ENCODE measurements at regions not wholly inside any gene's neighbourhood (a gene's known extent, or its start where the extent isn't known, plus 50 kb on each side); places are given as distances from the start of the nearest gene placed in this dataset.

DNA sequence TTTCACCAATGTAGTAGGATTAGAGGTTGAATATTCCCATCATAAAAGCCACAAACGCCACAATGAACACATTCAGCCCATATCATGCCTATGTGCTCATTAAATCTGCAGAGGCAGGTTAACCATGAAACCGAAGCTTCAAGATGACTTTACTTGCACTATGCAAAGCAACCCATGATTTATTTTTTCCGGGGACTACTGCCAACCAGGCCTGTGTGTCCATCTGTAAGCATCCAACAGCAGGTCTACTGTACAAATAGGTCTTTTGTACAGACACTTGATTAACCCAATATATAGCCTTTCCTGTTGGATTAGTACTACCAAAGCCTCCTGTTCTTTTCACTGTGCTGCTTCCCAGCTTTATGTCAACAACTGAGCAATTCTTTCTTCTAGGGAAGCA is 104.9 kb upstream of the CDH10 start:
- Mint-ChIP-seq H3K27me3 (ENCODE audit: unreplicated experiment) (peaks cover 4% of the 10 kb centered on the region), H3K27ac (ENCODE audit: unreplicated experiment) (no peak overlapping the region), H3K36me3 (ENCODE audit: low read depth, unreplicated experiment) (no peaks in the 10 kb centered on the region), H3K4me3 (ENCODE audit: unreplicated experiment) (no peak overlapping the region), H3K4me1 (ENCODE audit: unreplicated experiment) (no peaks in the 10 kb centered on the region), H3K9me3 (ENCODE audit: unreplicated experiment) (no peaks in the 10 kb centered on the region)
- DNase-seq (ENCODE audit: low spot score): no peak
- no peak for TF ChIP-seq CTCF (IDR thresholded peaks at IDR 0.05; ENCODE audit: unreplicated experiment)

GRCh38 chr5:24747327-24747726 is 102.5 kb upstream of the CDH10 start:
- no peak for DNase-seq (ENCODE audit: low spot score)
- Mint-ChIP-seq H3K4me3 (ENCODE audit: unreplicated experiment) (no peak overlapping the region), H3K27me3 (ENCODE audit: unreplicated experiment) (peaks cover 4% of the 10 kb centered on the region), H3K4me1 (ENCODE audit: unreplicated experiment) (no peaks in the 10 kb centered on the region), H3K36me3 (ENCODE audit: low read depth, unreplicated experiment) (no peaks in the 10 kb centered on the region), H3K27ac (ENCODE audit: unreplicated experiment) (no peak overlapping the region), H3K9me3 (ENCODE audit: unreplicated experiment) (no peaks in the 10 kb centered on the region)
- TF ChIP-seq CTCF (IDR thresholded peaks at IDR 0.05; ENCODE audit: unreplicated experiment): no peak

GRCh38 chr5:24742334-24742733 is 97.6 kb upstream of the CDH10 start:
- H3K27me3 Mint-ChIP-seq (ENCODE audit: unreplicated experiment): peaks cover 2% of the 10 kb centered on the region
- no peak for TF ChIP-seq CTCF (IDR thresholded peaks at IDR 0.05; ENCODE audit: unreplicated experiment)
- H3K27ac Mint-ChIP-seq (ENCODE audit: unreplicated experiment): no peak overlapping the region
- H3K4me1 Mint-ChIP-seq (ENCODE audit: unreplicated experiment): no peaks in the 10 kb centered on the region
- H3K4me3 Mint-ChIP-seq (ENCODE audit: unreplicated experiment): no peak overlapping the region
- no peak for DNase-seq (ENCODE audit: low spot score)
- H3K9me3 Mint-ChIP-seq (ENCODE audit: unreplicated experiment): no peaks in the 10 kb centered on the region
- no peaks in the 10 kb centered on the region for H3K36me3 Mint-ChIP-seq (ENCODE audit: low read depth, unreplicated experiment)

- Mint-ChIP-seq H3K9me3 (ENCODE audit: unreplicated experiment) (no peaks in the 10 kb centered on the region), H3K27me3 (ENCODE audit: unreplicated experiment) (no peaks in the 10 kb centered on the region), H3K4me3 (ENCODE audit: unreplicated experiment) (no peak overlapping the region), H3K36me3 (ENCODE audit: low read depth, unreplicated experiment) (no peaks in the 10 kb centered on the region), H3K4me1 (ENCODE audit: unreplicated experiment) (no peaks in the 10 kb centered on the region), H3K27ac (ENCODE audit: unreplicated experiment) (no peak overlapping the region)
- no peak for TF ChIP-seq CTCF (IDR thresholded peaks at IDR 0.05; ENCODE audit: unreplicated experiment)
- no peak for DNase-seq (ENCODE audit: low spot score)
These were observed 92.4 kb upstream of the CDH10 start for GRCh38 chr5:24737163-24737562.

GRCh38 chr5:24735284-24735683 is 90.5 kb upstream of the CDH10 start:
- Mint-ChIP-seq H3K4me3 (ENCODE audit: unreplicated experiment) (no peak overlapping the region), H3K27me3 (ENCODE audit: unreplicated experiment) (no peaks in the 10 kb centered on the region), H3K27ac (ENCODE audit: unreplicated experiment) (no peak overlapping the region), H3K36me3 (ENCODE audit: low read depth, unreplicated experiment) (no peaks in the 10 kb centered on the region), H3K9me3 (ENCODE audit: unreplicated experiment) (no peaks in the 10 kb centered on the region), H3K4me1 (ENCODE audit: unreplicated experiment) (no peaks in the 10 kb centered on the region)
- no peak for DNase-seq (ENCODE audit: low spot score)
- TF ChIP-seq CTCF (IDR thresholded peaks at IDR 0.05; ENCODE audit: unreplicated experiment): no peak
